HepG2 (cell line): ENCODE measurements at regions not wholly inside any gene's neighbourhood (a gene's known extent, or its start where the extent isn't known, plus 50 kb on each side); places are given as distances from the start of the nearest gene placed in this dataset.

Experiments used
- ATAC-seq: fragments of 200-7000 bp; cut with Tn5 transposase; 3 replicates; pipeline ENCODE4 v1.9.1; 2020; ENCODE audit warnings: mild to moderate bottlenecking, moderate library complexity
- BruUV-seq: library from RNA; stranded (reverse); fragments of 400-500 nt; replicated peaks from 2 replicates; lab custom pipeline; 2021; lab: Mats Ljungman, UMichigan
- CTCF ChIA-PET: fragments of 300-600 bp; formaldehyde crosslinking; extraction: SDS; loops from one replicate; lab custom pipeline; 2021; ENCODE audit warnings: low total read pairs, inconsistent platforms, low intra/inter-chr PET ratio; lab: Yijun Ruan, JAX
- POLR2A ChIA-PET: fragments of 350-600 bp; sonication (Branson Sonifier 250); formaldehyde crosslinking; loops from one replicate; lab custom pipeline; 2020; ENCODE audit warnings: antibody characterized with exemption, inconsistent platforms; lab: Yijun Ruan, JAX
- DNase-seq: peaks from one replicate; pipeline ENCODE4 v3.0.0-alpha.2; 2015; ENCODE audit warnings: low spot score
- FAIRE-seq: peaks from 3 replicates; lab custom pipeline; 2011; peaks lifted over from hg19 to GRCh38; lab: Jason Lieb, UNC
- H2AFZ ChIP-seq: one replicate; pipeline ENCODE4 v1.6.1; 2011; ENCODE audit warnings: low read length, inconsistent platforms
- H3K27ac ChIP-seq: fragments of 300-600 bp; 3 replicates; pipeline ENCODE4 v1.8.0; 2011; ENCODE audit warnings: mixed run types, mild to moderate bottlenecking, mixed read lengths, low read length, inconsistent platforms; ENCODE audit not compliant: insufficient read depth; ENCODE audit errors: extremely low read length
- H3K27me3 ChIP-seq, 2 experiments: fragments of 200-600 bp in 1 of 2; 2 replicates in 1 of 2; 3 replicates in 1 of 2; pipeline versions ENCODE4 v1.6.0 to v1.8.0; 2011; ENCODE audit warnings: low read length in 2 of 2, mild to moderate bottlenecking in 2 of 2, moderate library complexity in 2 of 2, inconsistent platforms in 1 of 2; ENCODE audit not compliant: insufficient read depth in 2 of 2, control insufficient read depth in 1 of 2
- H3K36me3 ChIP-seq, 2 experiments: fragments of 200-600 bp in 1 of 2; replicated peaks in 1 of 2; 2 replicates in 1 of 2; 3 replicates in 1 of 2; pipeline versions ENCODE4 v1.5.1 to v1.8.0; 2011; ENCODE audit warnings: low read length in 2 of 2, inconsistent platforms in 1 of 2; ENCODE audit not compliant: insufficient read depth in 2 of 2, control insufficient read depth in 1 of 2
- H3K4me1 ChIP-seq: 2 replicates; pipeline ENCODE4 v1.5.1; 2012; ENCODE audit warnings: low read length, inconsistent platforms; ENCODE audit not compliant: insufficient read depth
- H3K4me2 ChIP-seq: 2 replicates; pipeline ENCODE4 v1.6.0; 2011; ENCODE audit warnings: low read depth, low read length, inconsistent platforms
- H3K4me3 ChIP-seq, 3 experiments: fragments of 200-600 bp in 1 of 3; sonication (generic), shearing (Covaris generic) in 1 of 3; replicated peaks in 1 of 3; 2 replicates each; pipeline ENCODE4 v1.5.1; 2011 to 2016; ENCODE audit warnings: low read length in 3 of 3, inconsistent platforms in 2 of 3, low read depth in 2 of 3, mild to moderate bottlenecking in 2 of 3, control low read depth in 1 of 3, mixed read lengths in 1 of 3; ENCODE audit not compliant: insufficient read depth in 1 of 3
- H3K79me2 ChIP-seq: one replicate; pipeline ENCODE4 v1.6.1; 2011; ENCODE audit warnings: low read length, inconsistent platforms; ENCODE audit not compliant: insufficient read depth
- H3K9ac ChIP-seq: 2 replicates; pipeline ENCODE4 v1.6.0; 2011; ENCODE audit warnings: mild to moderate bottlenecking, low read depth, low read length, inconsistent platforms; ENCODE audit not compliant: insufficient read depth
- H3K9me3 ChIP-seq: 2 replicates; pipeline ENCODE4 v1.5.1; 2012; ENCODE audit warnings: mild to moderate bottlenecking, low read length
- H4K20me1 ChIP-seq: 2 replicates; pipeline ENCODE4 v1.6.0; 2011; ENCODE audit warnings: inconsistent platforms, mild to moderate bottlenecking, low read length, moderate library complexity; ENCODE audit not compliant: insufficient read depth
- EP300 ChIP-seq, 3 experiments: sonication (generic) in 1 of 3; formaldehyde crosslinking in 1 of 3; IDR thresholded peaks; 2 replicates each; pipeline versions ENCODE4 v1.5.1 to v1.6.1; 2011 to 2020; ENCODE audit warnings: low read depth in 2 of 3, low read length in 2 of 3, borderline replicate concordance in 1 of 3, improper control_type of control experiment in 1 of 3, mild to moderate bottlenecking in 1 of 3, missing genetic modification reagents in 1 of 3, moderate library complexity in 1 of 3
- FOXA3 ChIP-seq: IDR thresholded peaks from 2 replicates; pipeline ENCODE4 v1.6.1; 2016; ENCODE audit warnings: missing genetic modification reagents, missing compliant biosample characterization
- FOXP1 ChIP-seq, 2 experiments: fragments of 450-650 bp in 1 of 2; IDR thresholded peaks; 2 replicates each; pipeline ENCODE4 v1.6.1; 2017 to 2018; ENCODE audit warnings: antibody characterized with exemption in 1 of 2
- GATAD2A ChIP-seq: IDR thresholded peaks from 2 replicates; pipeline ENCODE4 v1.6.1; 2016
- KMT2B ChIP-seq: IDR thresholded peaks from 2 replicates; pipeline ENCODE4 v1.6.1; 2016; ENCODE audit warnings: missing genetic modification reagents, missing compliant biosample characterization
- MED8 ChIP-seq: sonication (generic); formaldehyde crosslinking; IDR thresholded peaks from 2 replicates; pipeline ENCODE4 v1.8.1; 2023; ENCODE audit warnings: mild to moderate bottlenecking, missing genetic modification reagents; ENCODE audit not compliant: insufficient replicate concordance
- MXD4 ChIP-seq: IDR thresholded peaks from 2 replicates; pipeline ENCODE4 v1.6.1; 2016; ENCODE audit warnings: mild to moderate bottlenecking, missing biosample characterization, missing genetic modification reagents
- NFRKB ChIP-seq: fragments of 450-650 bp; IDR thresholded peaks from 2 replicates; pipeline ENCODE4 v1.6.1; 2017
- RARG ChIP-seq: sonication (generic); formaldehyde crosslinking; IDR thresholded peaks from 2 replicates; pipeline ENCODE4 v1.4.0; 2020; ENCODE audit warnings: low read depth, mild to moderate bottlenecking, missing genetic modification reagents
- RBM39 ChIP-seq: fragments of 200-400 bp; formaldehyde crosslinking; IDR thresholded peaks from one replicate; pipeline ENCODE4 v1.6.1; 2018; ENCODE audit warnings: antibody characterized with exemption, mild to moderate bottlenecking, low read depth, low read length; ENCODE audit not compliant: poor library complexity, severe bottlenecking
- SOX6 ChIP-seq, 2 experiments: fragments of 450-650 bp in 1 of 2; sonication (generic) in 1 of 2; formaldehyde crosslinking in 1 of 2; IDR thresholded peaks; 2 replicates each; pipeline versions ENCODE4 v1.4.0 to v1.6.1; 2017 to 2020; ENCODE audit warnings: antibody characterized with exemption in 1 of 2, mild to moderate bottlenecking in 1 of 2, missing genetic modification reagents in 1 of 2
- SPEN ChIP-seq: sonication (generic); formaldehyde crosslinking; IDR thresholded peaks from 2 replicates; pipeline ENCODE4 v1.5.1; 2020; ENCODE audit warnings: low read depth, mild to moderate bottlenecking, missing genetic modification reagents
- TCF7L2 ChIP-seq: IDR thresholded peaks from 2 replicates; pipeline ENCODE4 v1.6.1; 2011; ENCODE audit warnings: mild to moderate bottlenecking, low read depth, low read length, moderate library complexity
- THAP11 ChIP-seq: IDR thresholded peaks from 2 replicates; pipeline ENCODE4 v1.6.1; 2016; ENCODE audit warnings: missing biosample characterization, missing genetic modification reagents
- ZFP62 ChIP-seq: sonication (generic); formaldehyde crosslinking; IDR thresholded peaks from 2 replicates; pipeline ENCODE4 v1.4.0; 2020; ENCODE audit warnings: missing genetic modification reagents
- ZFYVE20 ChIP-seq: sonication (generic); formaldehyde crosslinking; IDR thresholded peaks from 2 replicates; pipeline ENCODE4 v1.8.0; 2023; ENCODE audit warnings: low read depth, mild to moderate bottlenecking, moderate library complexity, missing genetic modification reagents, borderline replicate concordance
- ZNF225 ChIP-seq: sonication (generic); formaldehyde crosslinking; IDR thresholded peaks from 2 replicates; pipeline ENCODE4 v1.4.0; 2020; ENCODE audit warnings: mild to moderate bottlenecking, missing genetic modification reagents
- ZNF260 ChIP-seq: sonication (generic); formaldehyde crosslinking; IDR thresholded peaks from 2 replicates; pipeline ENCODE4 v1.4.0; 2020; ENCODE audit warnings: missing genetic modification reagents, low read depth, mild to moderate bottlenecking, borderline replicate concordance
- ZNF460 ChIP-seq: sonication (generic); formaldehyde crosslinking; IDR thresholded peaks from 2 replicates; pipeline ENCODE4 v1.5.1; 2020; ENCODE audit warnings: missing genetic modification reagents, mild to moderate bottlenecking, borderline replicate concordance
- ZNF572 ChIP-seq: sonication (generic); formaldehyde crosslinking; IDR thresholded peaks from 2 replicates; pipeline ENCODE4 v1.5.1; 2020; ENCODE audit warnings: mild to moderate bottlenecking, missing genetic modification reagents
- ZNF605 ChIP-seq: sonication (generic); formaldehyde crosslinking; IDR thresholded peaks from 2 replicates; pipeline ENCODE4 v1.8.0; 2022; ENCODE audit warnings: mild to moderate bottlenecking, missing genetic modification reagents
- ZNF737 ChIP-seq: sonication (generic); formaldehyde crosslinking; IDR thresholded peaks from 2 replicates; pipeline ENCODE4 v1.5.0; 2020; ENCODE audit warnings: missing genetic modification reagents, mild to moderate bottlenecking, borderline replicate concordance
- WGBS: methylation state at CpG from one replicate; pipeline ENCODE4 v1.1.6; 2017; ENCODE audit warnings: low lambda C conversion rate; 5-methylcytosine and 5-hydroxymethylcytosine counted together
- in situ Hi-C: cut with HindIII; loops from 2 replicates; pipeline ENCODE4 v1.10.0; 2017; ENCODE audit warnings: low pct_unique_long_range_greater_than_20kb; ENCODE audit not compliant: extremely low pct_ligation_motif_present
- intact Hi-C: fragments of 100-400 bp; cut with micrococcal nuclease; formaldehyde crosslinking; loops from one replicate; pipeline ENCODE4 v1.10.0; 2022; ENCODE audit not compliant: unreplicated experiment
- TF ChIP-seq, protein P1 (sequence below): sonication (generic); formaldehyde crosslinking; IDR thresholded peaks from 2 replicates; pipeline ENCODE4 v1.9.0; 2021; ENCODE audit warnings: missing genetic modification reagents, mild to moderate bottlenecking, borderline replicate concordance
- TF ChIP-seq, protein P2 (sequence below): sonication (generic); formaldehyde crosslinking; IDR thresholded peaks from 2 replicates; pipeline ENCODE4 v1.4.0; 2020; ENCODE audit warnings: missing genetic modification reagents

DNA sequence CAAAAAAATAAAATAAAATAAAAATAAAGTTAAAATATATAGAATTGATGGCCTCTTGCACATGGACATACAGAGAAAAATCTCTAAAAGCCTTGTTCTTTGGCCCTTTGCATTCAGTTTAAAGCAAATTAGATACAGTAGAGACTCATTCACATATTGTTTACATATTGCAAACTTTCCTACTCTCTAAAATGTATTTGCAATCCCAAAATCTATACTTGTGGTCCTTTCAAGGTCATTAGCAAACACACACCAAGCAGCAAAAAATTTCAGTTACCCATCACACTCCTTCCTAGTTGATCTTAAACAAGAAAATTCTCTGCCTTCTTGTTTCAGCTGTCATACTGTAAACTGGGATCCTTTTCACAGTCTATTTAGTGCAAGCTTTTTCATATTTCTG is 61.0 kb upstream of the SLC44A3 start (continued):
- TF ChIP-seq, protein P1, sequence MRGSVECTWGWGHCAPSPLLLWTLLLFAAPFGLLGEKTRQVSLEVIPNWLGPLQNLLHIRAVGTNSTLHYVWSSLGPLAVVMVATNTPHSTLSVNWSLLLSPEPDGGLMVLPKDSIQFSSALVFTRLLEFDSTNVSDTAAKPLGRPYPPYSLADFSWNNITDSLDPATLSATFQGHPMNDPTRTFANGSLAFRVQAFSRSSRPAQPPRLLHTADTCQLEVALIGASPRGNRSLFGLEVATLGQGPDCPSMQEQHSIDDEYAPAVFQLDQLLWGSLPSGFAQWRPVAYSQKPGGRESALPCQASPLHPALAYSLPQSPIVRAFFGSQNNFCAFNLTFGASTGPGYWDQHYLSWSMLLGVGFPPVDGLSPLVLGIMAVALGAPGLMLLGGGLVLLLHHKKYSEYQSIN, result no peak
- TF ChIP-seq MXD4 (no peak), THAP11 (CRISPR knock-in tag) (peak; percentile 28; the same call in 1 of the 2 replicates), KMT2B (no peak), NFRKB (no peak), ZNF605 (CRISPR knock-in tag) (no peak), ZNF225 (CRISPR knock-in tag) (no peak), SPEN (CRISPR knock-in tag) (no peak), ZFYVE20 (no peak), ZFP62 (no peak), ZNF737 (CRISPR knock-in tag) (no peak)

DNA sequence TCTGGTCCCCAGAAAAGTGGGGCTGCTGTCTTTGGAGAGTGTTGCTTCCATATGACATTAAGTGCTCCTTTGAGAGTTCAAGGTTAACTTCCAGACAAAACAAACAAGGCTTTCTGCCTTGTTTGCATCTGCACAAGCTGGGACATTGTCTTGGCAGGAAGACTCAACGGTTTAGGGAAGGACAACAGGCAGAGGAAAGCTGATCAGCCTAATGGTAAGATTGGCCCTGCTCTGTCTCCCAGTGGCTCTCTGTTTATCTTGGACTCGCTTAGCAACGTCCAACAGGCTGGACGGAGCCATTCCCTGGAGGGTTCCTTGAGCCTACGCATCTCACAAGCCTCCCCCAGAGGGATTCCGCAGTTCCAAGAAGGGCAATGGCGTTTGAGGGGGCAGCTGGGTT is 62.2 kb upstream of the SLC44A3 start:
- POLR2A ChIA-PET, result no interaction called here
- Histone ChIP-seq H3K79me2 (no peaks in the 10 kb centered on the region), H3K27ac (peak overlapping the region; percentile 71), H3K9me3 (no peaks in the 10 kb centered on the region), H3K4me2 (no peak overlapping the region), H3K4me3 (no peak overlapping the region), H4K20me1 (no peaks in the 10 kb centered on the region), H3K36me3 (no peaks in the 10 kb centered on the region), H3K27me3 (no peaks in the 10 kb centered on the region), H3K4me1 (peaks cover 75% of the 10 kb centered on the region), H3K9ac (peak overlapping the region; percentile 33; the same call in 1 of the 2 replicates), H2AFZ (no peak overlapping the region)
- CTCF ChIA-PET, result no interaction called here
- 53% methylated on average over 7 of the region's 7 CpGs for WGBS
- no peak; the same call in 2 of the 3 replicates for ATAC-seq
- intact Hi-C loops (loop anchor here (5.0 kb wide), 1 partner anchor 44 kb away; no protein-coding TSS in a partner anchor), in situ Hi-C loops (no loop called here)
- no peak for DNase-seq
- no TSS peak for BruUV-seq
- FAIRE-seq, result no peak
- TF ChIP-seq FOXA3 (CRISPR knock-in tag), result peak; percentile 16; the same call in 1 of the 2 replicates
- TF ChIP-seq FOXP1 (IDR thresholded peaks at IDR 0.05), result no peak
- peak; percentile 12; the same call in 1 of the 2 replicates for TF ChIP-seq FOXP1 (CRISPR knock-in tag; IDR thresholded peaks at IDR 0.05)
- no peak for TF ChIP-seq SOX6 (IDR thresholded peaks at IDR 0.05)
- peak; percentile 40; the same call in 1 of the 2 replicates for TF ChIP-seq SOX6 (CRISPR knock-in tag; IDR thresholded peaks at IDR 0.05)
- TF ChIP-seq GATAD2A, result 0 out of 2 replicates have a peak, but pooled peaks have one; percentile 23
- TF ChIP-seq RARG (CRISPR knock-in tag), result no peak
- TF ChIP-seq, protein P2, sequence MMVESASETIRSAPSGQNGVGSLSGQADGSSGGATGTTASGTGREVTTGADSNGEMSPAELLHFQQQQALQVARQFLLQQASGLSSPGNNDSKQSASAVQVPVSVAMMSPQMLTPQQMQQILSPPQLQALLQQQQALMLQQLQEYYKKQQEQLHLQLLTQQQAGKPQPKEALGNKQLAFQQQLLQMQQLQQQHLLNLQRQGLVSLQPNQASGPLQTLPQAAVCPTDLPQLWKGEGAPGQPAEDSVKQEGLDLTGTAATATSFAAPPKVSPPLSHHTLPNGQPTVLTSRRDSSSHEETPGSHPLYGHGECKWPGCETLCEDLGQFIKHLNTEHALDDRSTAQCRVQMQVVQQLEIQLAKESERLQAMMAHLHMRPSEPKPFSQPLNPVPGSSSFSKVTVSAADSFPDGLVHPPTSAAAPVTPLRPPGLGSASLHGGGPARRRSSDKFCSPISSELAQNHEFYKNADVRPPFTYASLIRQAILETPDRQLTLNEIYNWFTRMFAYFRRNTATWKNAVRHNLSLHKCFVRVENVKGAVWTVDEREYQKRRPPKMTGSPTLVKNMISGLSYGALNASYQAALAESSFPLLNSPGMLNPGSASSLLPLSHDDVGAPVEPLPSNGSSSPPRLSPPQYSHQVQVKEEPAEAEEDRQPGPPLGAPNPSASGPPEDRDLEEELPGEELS, result peak; percentile 29; the same call in 1 of the 2 replicates
- no peak for TF ChIP-seq TCF7L2
- no peak for TF ChIP-seq ZNF260
- TF ChIP-seq MED8, result no peak
- peak in 1 of 2 experiments; percentile 35; a peak in 1 of 4 replicates for TF ChIP-seq EP300 (IDR thresholded peaks at IDR 0.05; ENCODE audit: low read depth in 2 of 2, low read length in 2 of 2)
- TF ChIP-seq EP300 (CRISPR knock-in tag; IDR thresholded peaks at IDR 0.05; ENCODE audit: borderline replicate concordance), result no peak
- TF ChIP-seq RBM39, result no peak
- no peak for TF ChIP-seq ZNF460
- TF ChIP-seq ZNF572 (CRISPR knock-in tag), result no peak
